Esophagus squamous epithelium (tissue), 4 donors: ENCODE measurements at regions not wholly inside any gene's neighbourhood (a gene's known extent, or its start where the extent isn't known, plus 50 kb on each side); places are given as distances from the start of the nearest gene placed in this dataset.

Experiments
- CTCF ChIP-seq, 6 experiments: fragments of 450-650 bp in 4 of 6; fragments of 200-600 bp in 2 of 6; sonication (generic) in 2 of 6; IDR thresholded peaks; one replicate each; pipeline ENCODE4 v1.5.1; 2016 to 2019; ENCODE audit warnings: antibody characterized with exemption in 6 of 6, mild to moderate bottlenecking in 4 of 6, moderate library complexity in 4 of 6
- POLR2A ChIP-seq, 4 donors: fragments of 450-650 bp; IDR thresholded peaks; one replicate each; pipeline ENCODE4 v1.6.1; 2017; ENCODE audit warnings: antibody characterized with exemption in 4 of 4, mild to moderate bottlenecking in 4 of 4, moderate library complexity in 3 of 4

GRCh38 chr3:66158933-66159683 is 61.7 kb upstream of the SLC25A26 start:
- no peak for TF ChIP-seq POLR2A (IDR thresholded peaks at IDR 0.05)
- TF ChIP-seq CTCF (IDR thresholded peaks at IDR 0.05) = no peak
